Endothelial cell of umbilical vein (primary cell): ENCODE measurements at regions not wholly inside any gene's neighbourhood (a gene's known extent, or its start where the extent isn't known, plus 50 kb on each side); places are given as distances from the start of the nearest gene placed in this dataset.
A peak's percentile ranks its signal among the peaks of the same experiment; 100 is the strongest.

ENCODE experiments used
- BruUV-seq: library from RNA; stranded (reverse); fragments of 400-500 nt; replicated peaks from 2 replicates; lab custom pipeline; 2021; lab: Mats Ljungman, UMichigan
- CTCF ChIA-PET: fragments of 300-600, 350-600 bp; sonication (Branson Sonifier 250); formaldehyde crosslinking; loops from one replicate; lab custom pipeline; 2021; ENCODE audit warnings: antibody characterized with exemption, inconsistent platforms; lab: Charles Lee
- POLR2A ChIA-PET: fragments of 300-600, 350-600 bp; sonication (Branson Sonifier 250); formaldehyde crosslinking; loops from one replicate; lab custom pipeline; 2021; ENCODE audit warnings: antibody characterized with exemption, inconsistent platforms; lab: Charles Lee
- DNase-seq: peaks from one replicate; pipeline ENCODE4 v3.0.0-alpha.2; 2011; ENCODE audit warnings: low read depth, low spot score
- FAIRE-seq: peaks from 2 replicates; lab custom pipeline; 2011; peaks lifted over from hg19 to GRCh38; lab: Jason Lieb, UNC
- H2AFZ ChIP-seq: 2 replicates; pipeline ENCODE4 v1.6.0; 2012; ENCODE audit warnings: low read depth, low read length, control low read depth, inconsistent platforms
- H3K27ac ChIP-seq: 2 replicates; pipeline ENCODE4 v1.5.1; 2011; ENCODE audit warnings: low read depth, mild to moderate bottlenecking, control low read depth, low read length, moderate library complexity; ENCODE audit not compliant: insufficient read depth
- H3K27me3 ChIP-seq, 2 experiments: 2 replicates each; pipeline versions ENCODE4 v1.6.0 to v1.6.1; 2011; ENCODE audit warnings: low read length in 2 of 2, mixed read lengths in 1 of 2; ENCODE audit not compliant: control insufficient read depth in 2 of 2, insufficient read depth in 2 of 2
- H3K36me3 ChIP-seq, 2 experiments: 2 replicates in 1 of 2; 3 replicates in 1 of 2; pipeline ENCODE4 v1.5.1; 2011; ENCODE audit warnings: low read length in 2 of 2, mild to moderate bottlenecking in 1 of 2, moderate library complexity in 1 of 2; ENCODE audit not compliant: control insufficient read depth in 2 of 2, insufficient read depth in 2 of 2; ENCODE audit errors: extremely low read depth in 1 of 2
- H3K4me1 ChIP-seq: 3 replicates; pipeline ENCODE4 v1.5.1; 2011; ENCODE audit warnings: mild to moderate bottlenecking, low read length; ENCODE audit not compliant: control insufficient read depth, insufficient read depth; ENCODE audit errors: extremely low read depth
- H3K4me2 ChIP-seq: 2 replicates; pipeline ENCODE4 v1.6.1; 2011; ENCODE audit warnings: low read length, control low read depth, mixed read lengths; ENCODE audit not compliant: insufficient read depth
- H3K4me3 ChIP-seq, 3 experiments: fragments of 200-600 bp in 1 of 3; sonication (generic), shearing (Covaris generic) in 1 of 3; replicated peaks in 1 of 3; 2 replicates each; pipeline ENCODE4 v1.5.1; 2011 to 2016; ENCODE audit warnings: control low read depth in 3 of 3, low read length in 3 of 3, mild to moderate bottlenecking in 2 of 3, inconsistent platforms in 1 of 3, low read depth in 1 of 3, moderate library complexity in 1 of 3; ENCODE audit not compliant: insufficient read depth in 1 of 3
- H3K79me2 ChIP-seq: 2 replicates; pipeline ENCODE4 v1.6.0; 2012; ENCODE audit warnings: low read length, inconsistent platforms; ENCODE audit not compliant: control insufficient read depth, insufficient read depth
- H3K9ac ChIP-seq: replicated peaks from 2 replicates; pipeline ENCODE3; 2011; ENCODE audit warnings: low read length, control low read depth; ENCODE audit not compliant: insufficient read depth; ENCODE audit errors: extremely low read depth
- H3K9me1 ChIP-seq: replicated peaks from 3 replicates; pipeline ENCODE4 v1.6.0; 2011; ENCODE audit warnings: mild to moderate bottlenecking, low read length; ENCODE audit not compliant: control insufficient read depth, insufficient read depth; ENCODE audit errors: extremely low read depth
- H3K9me3 ChIP-seq: replicated peaks from 2 replicates; pipeline ENCODE4 v1.5.1; 2012; ENCODE audit warnings: low read length, inconsistent platforms; ENCODE audit not compliant: control insufficient read depth, insufficient read depth
- H4K20me1 ChIP-seq: replicated peaks from 2 replicates; pipeline ENCODE3; 2011; ENCODE audit warnings: mild to moderate bottlenecking, low read length; ENCODE audit not compliant: control insufficient read depth, insufficient read depth; ENCODE audit errors: extremely low read depth
- EZH2 ChIP-seq: IDR thresholded peaks from 2 replicates; pipeline ENCODE4 v1.6.1; 2012; ENCODE audit warnings: borderline replicate concordance, low read depth, mild to moderate bottlenecking, moderate library complexity, low read length, inconsistent platforms; ENCODE audit not compliant: severe bottlenecking
- FOS ChIP-seq: IDR thresholded peaks from 2 replicates; pipeline ENCODE4 v1.6.1; 2011; ENCODE audit warnings: mild to moderate bottlenecking, low read length, moderate library complexity, borderline replicate concordance; ENCODE audit not compliant: insufficient read depth
- GATA2 ChIP-seq: IDR thresholded peaks from 2 replicates; pipeline ENCODE4 v1.7.0; 2011; ENCODE audit warnings: low read depth, mild to moderate bottlenecking, moderate library complexity, mixed read lengths, low read length; ENCODE audit not compliant: insufficient read length, insufficient read depth
- JUN ChIP-seq: IDR thresholded peaks from 2 replicates; pipeline ENCODE4 v1.6.1; 2011; ENCODE audit warnings: borderline replicate concordance, low read depth; ENCODE audit not compliant: insufficient read length, insufficient read depth
- MYC ChIP-seq: IDR thresholded peaks from one replicate; pipeline ENCODE4 v1.6.1; 2011; ENCODE audit warnings: mild to moderate bottlenecking, low read depth, low read length
- POLR2A ChIP-seq: IDR thresholded peaks from 2 replicates; pipeline ENCODE4 v1.6.1; 2012; ENCODE audit warnings: low read depth, mild to moderate bottlenecking, control low read depth, low read length
- POLR2AphosphoS5 ChIP-seq: IDR thresholded peaks from 2 replicates; pipeline ENCODE4 v1.6.1; 2012; ENCODE audit warnings: low read depth, mild to moderate bottlenecking, control low read depth, low read length, moderate library complexity; ENCODE audit not compliant: insufficient read depth
- dilution Hi-C: fragments of 300-500 bp; cut with MboI; formaldehyde crosslinking; loops from one replicate; pipeline ENCODE4 v1.15.0; 2019; ENCODE audit warnings: low sequenced_read_pairs; ENCODE audit not compliant: extremely low pct_ligation_motif_present
- intact Hi-C: fragments of 100-400 bp; cut with micrococcal nuclease; formaldehyde crosslinking; loops from one replicate; pipeline ENCODE4 v1.10.0; 2022
- TF ChIP-seq, protein P1 (sequence below), 2 donors: IDR thresholded peaks; 1 replicate in 1 of 2; 2 replicates in 1 of 2; pipeline ENCODE4 v1.5.1; 2011; ENCODE audit warnings: low read length in 2 of 2, mild to moderate bottlenecking in 2 of 2, moderate library complexity in 2 of 2, control low read depth in 1 of 2, inconsistent platforms in 1 of 2, low read depth in 1 of 2; ENCODE audit not compliant: insufficient read depth in 1 of 2; ENCODE audit errors: extremely low read depth in 1 of 2
- TF ChIP-seq, protein P2 (sequence below): IDR thresholded peaks from 2 replicates; pipeline ENCODE4 v1.6.1; 2011; ENCODE audit not compliant: insufficient read depth, insufficient read length

DNA sequence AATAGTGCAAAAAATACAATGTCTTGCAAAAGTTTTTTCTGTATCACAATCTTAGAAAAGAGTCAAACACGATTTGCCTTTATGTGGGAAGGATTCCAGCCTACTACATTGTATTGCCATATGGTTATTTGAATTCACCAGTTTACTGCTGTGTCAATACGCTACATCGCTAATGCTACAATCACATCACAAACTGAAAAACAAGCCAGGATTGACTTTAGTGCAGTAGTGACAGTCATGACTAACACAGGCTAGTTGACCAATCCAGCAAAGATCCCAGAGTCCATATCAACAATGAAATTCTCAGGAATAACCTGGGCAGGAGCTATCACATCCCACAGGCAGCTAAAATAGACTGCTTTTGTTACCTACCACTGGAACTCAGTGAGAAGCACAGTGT lies 67.0 kb downstream of the IL12A start:
- no TSS peak for BruUV-seq
- H3K4me3 ChIP-seq, result no peak overlapping the region
- peak; percentile 42 for FAIRE-seq
- CTCF ChIA-PET, result no interaction called here
- dilution Hi-C loops, result no loop called here
- intact Hi-C loops, result no loop called here
- no peaks in the 10 kb centered on the region for H3K79me2 ChIP-seq
- no peak overlapping the region for H2AFZ ChIP-seq
- no peaks in the 10 kb centered on the region for H3K9me1 ChIP-seq
- H3K27me3 ChIP-seq, result peaks cover 0 to 2% of the 10 kb centered on the region in 2 experiments
- H3K36me3 ChIP-seq, result no peaks in the 10 kb centered on the region
- TF ChIP-seq POLR2AphosphoS5, result no peak
- no peak for TF ChIP-seq GATA2
- no peak for TF ChIP-seq POLR2A
- TF ChIP-seq, protein P1, sequence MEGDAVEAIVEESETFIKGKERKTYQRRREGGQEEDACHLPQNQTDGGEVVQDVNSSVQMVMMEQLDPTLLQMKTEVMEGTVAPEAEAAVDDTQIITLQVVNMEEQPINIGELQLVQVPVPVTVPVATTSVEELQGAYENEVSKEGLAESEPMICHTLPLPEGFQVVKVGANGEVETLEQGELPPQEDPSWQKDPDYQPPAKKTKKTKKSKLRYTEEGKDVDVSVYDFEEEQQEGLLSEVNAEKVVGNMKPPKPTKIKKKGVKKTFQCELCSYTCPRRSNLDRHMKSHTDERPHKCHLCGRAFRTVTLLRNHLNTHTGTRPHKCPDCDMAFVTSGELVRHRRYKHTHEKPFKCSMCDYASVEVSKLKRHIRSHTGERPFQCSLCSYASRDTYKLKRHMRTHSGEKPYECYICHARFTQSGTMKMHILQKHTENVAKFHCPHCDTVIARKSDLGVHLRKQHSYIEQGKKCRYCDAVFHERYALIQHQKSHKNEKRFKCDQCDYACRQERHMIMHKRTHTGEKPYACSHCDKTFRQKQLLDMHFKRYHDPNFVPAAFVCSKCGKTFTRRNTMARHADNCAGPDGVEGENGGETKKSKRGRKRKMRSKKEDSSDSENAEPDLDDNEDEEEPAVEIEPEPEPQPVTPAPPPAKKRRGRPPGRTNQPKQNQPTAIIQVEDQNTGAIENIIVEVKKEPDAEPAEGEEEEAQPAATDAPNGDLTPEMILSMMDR (IDR thresholded peaks at IDR 0.05; ENCODE audit: extremely low read depth in 1 of 2, insufficient read depth in 1 of 2, low read depth in 1 of 2, low read length in 2 of 2), result no peak
- TF ChIP-seq, protein P2, sequence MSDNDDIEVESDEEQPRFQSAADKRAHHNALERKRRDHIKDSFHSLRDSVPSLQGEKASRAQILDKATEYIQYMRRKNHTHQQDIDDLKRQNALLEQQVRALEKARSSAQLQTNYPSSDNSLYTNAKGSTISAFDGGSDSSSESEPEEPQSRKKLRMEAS, result no peak
- TF ChIP-seq JUN, result no peak
- no peak for TF ChIP-seq FOS
- TF ChIP-seq MYC, result no peak
- TF ChIP-seq EZH2, result no peak
- no peaks in the 10 kb centered on the region for H3K9me3 ChIP-seq
- no peak overlapping the region for H3K27ac ChIP-seq
- no peaks in the 10 kb centered on the region for H4K20me1 ChIP-seq
- H3K9ac ChIP-seq, result no peak overlapping the region
- H3K4me2 ChIP-seq, result no peak overlapping the region
- no peak for DNase-seq
- POLR2A ChIA-PET, result no interaction called here
- H3K4me1 ChIP-seq, result no peaks in the 10 kb centered on the region
